ENCODE measurements at regions not wholly inside any gene's neighbourhood (a gene's known extent, or its start where the extent isn't known, plus 50 kb on each side); places are given as distances from the start of the nearest gene placed in this dataset.

DNA sequence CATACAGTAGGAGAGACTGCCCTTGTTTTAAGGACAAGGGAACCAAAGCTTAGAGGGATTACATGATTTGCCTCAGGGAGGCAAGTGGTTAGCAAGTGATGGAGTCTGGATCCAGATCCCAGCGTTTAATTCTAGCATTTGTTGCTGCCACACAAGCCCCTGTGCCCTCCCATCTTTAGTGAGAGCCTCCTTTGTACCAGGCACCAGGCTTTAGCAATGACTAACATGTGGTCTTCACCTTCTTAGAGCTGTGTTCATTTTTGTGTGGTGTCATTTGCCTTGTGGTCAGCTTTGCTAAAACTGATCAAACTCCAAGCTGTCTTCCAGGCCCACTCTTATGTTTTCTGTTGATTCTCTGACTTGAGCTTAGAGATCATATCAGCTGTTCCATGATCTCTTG, 290.5 kb downstream of the RPLP1 start:
- DNase-seq (ENCODE audit: low spot score), result no peak

DNA sequence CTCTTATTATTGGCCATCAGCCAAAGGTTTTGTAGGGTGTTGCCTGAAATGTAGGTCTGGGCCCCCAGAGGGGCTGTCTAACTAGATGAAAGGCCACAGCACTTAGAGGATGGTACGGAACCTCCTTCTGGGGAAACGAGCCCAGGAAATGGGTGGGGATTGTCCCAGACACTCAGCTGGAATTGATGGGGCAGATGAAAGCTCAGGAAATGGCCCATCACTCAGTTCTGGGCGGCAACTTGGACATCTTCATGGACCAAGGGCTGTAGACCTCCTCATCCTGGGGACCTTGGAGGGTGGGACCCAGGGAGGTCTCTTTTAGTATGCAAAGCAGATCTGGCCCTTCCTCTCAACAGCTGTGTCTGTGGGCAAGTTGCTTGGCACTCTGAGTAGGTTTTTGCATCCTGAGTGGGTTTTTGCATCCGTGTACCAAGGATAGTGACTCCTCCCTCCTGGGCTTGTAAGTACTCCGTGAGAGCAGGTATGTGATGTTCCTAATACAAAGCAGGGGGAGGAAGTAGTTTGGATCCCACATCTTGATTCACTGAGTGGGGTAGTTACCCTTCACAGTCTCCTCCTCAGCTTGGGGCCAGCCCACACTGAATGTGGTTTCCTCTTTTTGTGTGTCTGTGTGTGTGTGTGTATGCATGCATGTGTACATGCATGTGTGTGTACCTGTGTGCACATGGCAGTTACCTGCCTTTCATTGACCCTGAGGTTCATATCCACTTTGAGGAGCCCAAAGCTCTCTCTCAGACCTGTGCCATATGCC, 292.0 kb downstream of the RPLP1 start:
- DNase-seq (ENCODE audit: low spot score), result no peak

DNA sequence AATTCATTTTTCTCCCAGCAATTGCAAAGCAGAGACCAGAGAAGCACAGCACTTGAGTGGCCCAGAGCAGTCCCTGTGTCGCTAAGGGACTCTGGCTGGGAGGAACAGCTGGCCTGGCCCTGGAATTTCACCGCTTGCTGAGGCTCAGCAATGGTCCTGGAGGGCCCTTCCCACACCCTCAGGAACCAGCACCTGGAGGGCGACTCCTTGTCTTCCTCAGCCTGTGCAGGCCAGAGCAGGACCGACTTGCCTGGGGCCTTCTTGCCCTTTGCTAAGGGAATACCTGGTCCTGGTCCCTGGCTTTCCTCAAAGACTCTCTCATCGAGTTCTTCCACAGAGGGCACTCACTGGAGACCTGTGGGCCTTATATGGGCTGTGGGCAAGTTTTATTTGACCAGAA, 294.6 kb downstream of the RPLP1 start:
- DNase-seq (ENCODE audit: low spot score), result no peak

DNA sequence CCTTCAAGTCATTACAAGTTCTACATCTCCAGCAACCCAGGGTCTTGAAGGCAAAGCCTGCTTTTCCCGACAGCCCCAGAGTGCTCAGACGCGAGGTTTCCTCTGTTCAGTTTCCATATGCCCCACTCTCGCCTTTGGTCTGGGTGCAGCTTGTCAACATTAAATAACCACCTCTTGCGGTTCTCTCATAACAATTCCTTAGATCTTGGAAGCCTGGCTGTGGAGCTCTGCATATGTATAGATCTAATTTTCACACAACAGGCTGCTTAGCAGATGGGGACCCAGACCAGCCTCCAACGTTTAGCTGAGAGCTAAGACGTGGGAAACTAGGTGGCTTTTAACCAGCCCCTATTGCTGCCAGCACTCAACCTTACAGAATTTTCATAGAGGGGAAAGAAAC, 295.5 kb downstream of the RPLP1 start:
- DNase-seq (ENCODE audit: low spot score), result no peak

DNA sequence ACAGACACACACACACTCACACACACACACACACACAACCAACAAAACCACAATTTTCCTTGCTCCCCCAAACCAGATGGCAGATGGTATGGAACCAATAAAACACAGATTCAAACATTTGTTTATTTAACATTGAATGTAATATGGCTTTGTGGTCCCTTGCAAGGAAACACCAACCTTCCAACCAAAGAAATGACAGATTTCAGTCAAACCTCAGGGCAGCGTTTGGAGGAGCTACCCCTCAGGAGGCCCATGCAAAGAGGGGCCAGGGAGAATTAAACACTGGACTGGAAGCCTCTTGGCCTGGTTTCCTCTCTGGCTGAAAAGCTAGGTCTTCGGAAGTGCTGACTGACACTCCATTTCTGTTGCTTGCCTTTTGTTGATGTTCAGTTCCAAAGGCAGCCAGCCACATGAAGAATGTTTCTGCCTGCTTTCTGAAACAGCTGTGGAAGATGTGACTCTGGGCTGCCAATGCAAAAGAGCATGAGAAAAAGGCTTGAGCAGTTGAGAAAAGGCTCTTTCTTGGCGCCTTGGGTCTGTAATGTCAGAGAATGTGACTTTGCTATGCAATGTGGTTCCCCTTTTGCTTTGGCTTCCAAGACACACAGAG, 296.1 kb downstream of the RPLP1 start:
- no peak for DNase-seq (ENCODE audit: low spot score)

DNA sequence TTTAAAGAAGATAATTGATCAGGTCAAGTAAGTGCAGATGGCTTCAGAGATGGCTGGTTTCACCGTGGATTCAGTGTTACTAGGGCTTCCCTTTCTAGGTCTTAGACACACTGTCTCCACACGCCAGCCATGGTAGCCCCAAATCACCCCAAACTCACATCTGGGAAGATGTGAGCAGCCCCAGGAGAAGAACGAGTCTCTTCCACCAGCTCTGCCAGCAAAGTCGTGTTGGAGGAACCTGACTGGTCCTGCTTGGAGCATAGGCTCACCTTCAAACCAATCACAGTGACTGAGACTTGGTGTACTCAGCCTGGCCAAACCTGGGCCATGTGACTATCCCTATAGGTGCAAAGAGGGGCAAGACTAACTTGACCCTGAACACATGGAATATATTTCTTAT, 296.7 kb downstream of the RPLP1 start:
- no peak for DNase-seq (ENCODE audit: low spot score)

DNA sequence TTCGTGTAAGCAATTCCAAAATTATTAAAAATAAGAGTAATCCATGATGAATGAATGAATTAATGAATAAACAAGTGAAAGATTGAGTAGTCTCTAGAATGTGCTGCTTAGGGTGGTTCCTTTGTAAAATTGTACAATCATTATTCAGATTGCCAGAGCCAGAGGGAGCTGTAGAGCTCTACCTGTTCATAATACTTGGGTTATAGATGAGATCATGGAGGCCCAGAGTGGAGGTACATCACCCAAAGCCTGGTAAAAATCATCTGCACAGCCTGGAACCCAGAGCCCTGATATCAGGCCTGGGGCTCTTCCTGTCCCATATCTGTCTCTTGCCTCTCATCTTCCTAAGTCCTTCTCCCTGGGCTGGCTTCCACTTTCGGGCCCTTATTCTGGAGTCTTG, 297.2 kb downstream of the RPLP1 start:
- DNase-seq (ENCODE audit: low spot score), result peak; percentile 37

DNA sequence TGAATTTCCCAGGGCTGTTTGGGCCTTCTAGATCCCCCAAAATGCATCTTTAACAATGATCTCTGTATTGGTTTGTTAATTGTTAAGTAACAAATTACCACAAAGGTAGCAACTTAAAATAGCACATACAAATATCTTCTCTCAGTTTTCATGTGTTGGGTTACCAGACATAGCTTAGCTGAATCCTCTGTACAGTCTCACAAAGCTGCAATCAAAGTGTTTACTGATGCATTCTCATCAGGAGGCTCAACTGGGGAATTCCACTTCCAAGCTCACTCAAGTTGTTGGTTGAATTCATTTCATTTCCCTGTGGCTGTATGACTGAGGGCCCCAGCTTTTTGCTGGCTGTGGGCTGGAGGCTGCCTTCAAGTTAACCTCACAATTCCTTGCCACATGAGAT, 297.6 kb downstream of the RPLP1 start:
- DNase-seq (ENCODE audit: low spot score), result no peak

DNA sequence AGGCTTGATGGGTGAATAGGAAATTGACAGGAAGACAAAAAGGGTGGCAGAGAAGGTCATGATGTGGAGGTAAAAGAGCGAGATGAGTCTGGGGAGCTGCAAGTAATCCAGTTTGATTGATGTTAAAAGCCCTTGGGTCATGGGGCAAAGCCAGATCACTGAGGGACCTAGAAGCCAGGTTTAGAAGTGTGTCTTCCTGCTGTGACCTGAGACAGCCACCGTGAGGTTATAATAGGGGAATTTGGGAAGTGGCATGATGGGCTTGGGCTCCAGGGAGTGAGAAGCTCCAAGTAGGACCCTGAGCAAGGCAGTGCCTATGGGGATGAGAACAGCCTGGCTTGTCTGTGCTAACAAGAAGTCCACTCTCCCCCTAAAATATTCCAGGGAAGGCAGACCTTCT, 298.5 kb downstream of the RPLP1 start:
- no peak for DNase-seq (ENCODE audit: low spot score)

DNA sequence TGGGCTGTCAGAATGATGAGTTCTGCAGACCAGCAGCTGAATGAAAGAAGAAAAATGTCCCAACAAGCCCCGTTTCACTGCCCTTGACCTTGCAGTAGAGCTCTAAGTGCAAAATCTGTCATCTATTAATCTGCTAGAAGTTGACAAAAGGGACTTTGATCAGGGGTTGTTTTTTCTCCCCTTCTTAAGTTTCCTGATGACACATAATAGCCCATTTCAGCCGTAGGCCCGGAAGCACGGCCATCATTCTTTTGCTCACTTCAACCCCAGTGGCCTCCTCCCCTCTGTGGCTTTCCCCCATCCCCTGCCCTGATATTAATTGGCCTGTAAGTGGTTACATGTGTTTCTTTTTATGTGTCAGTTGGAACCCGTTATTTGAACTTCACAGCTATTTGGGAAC, 298.9 kb downstream of the RPLP1 start:
- no peak for DNase-seq (ENCODE audit: low spot score)

DNA sequence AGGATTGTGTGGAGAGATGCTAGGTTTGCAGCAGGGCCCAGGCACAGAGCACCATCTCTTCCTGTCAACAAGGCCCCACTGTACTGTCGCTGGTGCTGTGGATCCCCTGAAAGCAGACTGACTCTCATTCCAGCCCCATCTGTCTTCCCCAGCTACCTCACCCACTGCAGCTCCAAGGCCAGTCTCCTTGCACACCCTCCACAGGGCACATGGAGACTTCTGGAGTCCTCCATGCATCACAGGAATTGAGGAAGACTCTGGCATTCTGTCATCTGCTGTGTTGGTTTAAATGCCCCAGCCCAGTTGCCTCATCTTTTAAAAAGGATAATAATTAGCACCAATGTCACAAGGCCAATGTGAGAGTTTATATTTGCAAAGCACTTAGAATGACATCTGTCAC, 301.2 kb downstream of the RPLP1 start:
- no peak for DNase-seq (ENCODE audit: low spot score)

DNA sequence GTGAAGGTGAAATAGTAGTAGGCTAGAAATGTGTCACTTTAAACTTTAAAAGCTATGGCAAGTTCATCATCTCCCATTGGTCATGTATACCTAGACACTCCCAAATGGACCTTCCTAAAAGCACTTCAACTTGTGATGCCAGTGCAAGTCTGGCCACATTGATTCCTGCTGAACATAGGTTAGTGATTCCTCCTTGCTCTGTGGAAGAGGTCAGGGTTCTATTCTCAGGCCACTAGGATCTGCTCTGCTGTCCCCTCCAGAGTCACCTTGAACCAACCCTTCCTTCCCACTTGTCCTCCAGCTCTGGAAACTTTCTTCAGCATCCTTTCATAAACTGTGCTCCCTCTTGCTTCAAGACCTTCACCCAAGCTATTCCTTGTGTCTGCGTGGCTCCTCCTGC, 301.7 kb downstream of the RPLP1 start:
- no peak for DNase-seq (ENCODE audit: low spot score)

DNA sequence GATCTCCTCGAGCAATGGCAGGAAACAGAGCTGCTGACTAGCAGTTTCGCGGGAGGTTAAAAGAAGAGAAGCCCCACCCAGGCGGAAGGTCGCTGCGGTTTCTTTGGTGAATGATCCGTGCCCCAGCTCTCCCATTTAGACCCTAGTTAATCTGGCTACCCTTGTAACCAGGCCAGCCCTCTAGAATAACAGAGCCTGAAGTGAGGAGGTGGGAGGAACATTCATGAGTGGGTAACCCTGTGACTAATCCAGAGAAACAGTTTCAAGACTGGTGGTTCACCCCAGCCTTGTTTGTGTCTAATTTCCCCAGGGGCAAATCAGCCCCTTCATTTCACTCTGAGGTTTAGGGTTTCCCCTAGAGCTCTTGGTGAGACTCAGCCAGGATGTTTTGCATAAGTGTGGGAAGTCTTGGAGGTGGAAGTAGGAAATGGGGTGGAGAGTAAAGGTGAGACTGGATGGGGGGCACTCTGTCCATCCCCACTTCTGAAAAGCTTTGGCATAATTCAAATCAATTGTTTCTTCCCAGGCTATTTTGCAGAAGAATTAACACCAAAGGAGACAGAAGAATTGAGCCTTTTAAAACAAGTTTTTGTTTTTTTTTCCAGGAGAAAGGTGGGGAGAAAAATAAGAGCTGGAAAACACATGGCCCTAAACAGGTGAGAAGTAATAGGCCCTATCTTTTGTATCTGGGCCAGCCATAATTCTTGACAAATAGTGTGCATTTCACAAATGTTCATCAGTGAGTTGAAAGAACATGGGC, 303.1 kb downstream of the RPLP1 start:
- peak; percentile 35 for DNase-seq (ENCODE audit: low spot score)

DNA sequence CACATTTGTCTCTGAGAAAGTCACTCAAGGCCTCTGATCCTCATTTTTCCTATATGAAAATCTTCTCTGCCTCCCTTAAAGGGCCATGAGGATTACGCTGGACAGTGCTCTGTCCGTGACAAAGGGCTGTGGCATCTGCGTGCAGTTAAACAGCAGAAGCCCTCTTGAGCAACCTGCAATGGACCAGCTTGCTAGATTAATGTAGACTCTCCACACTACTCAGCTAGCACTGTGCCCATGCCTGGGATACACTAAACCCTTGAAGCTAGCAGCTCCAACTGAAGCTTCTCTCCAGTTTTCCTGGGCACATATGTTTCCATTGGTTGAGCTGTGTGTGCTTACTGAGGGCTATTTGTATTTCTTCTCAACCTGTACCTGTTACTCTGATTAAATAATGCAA, 303.8 kb downstream of the RPLP1 start:
- no peak for DNase-seq (ENCODE audit: low spot score)

DNA sequence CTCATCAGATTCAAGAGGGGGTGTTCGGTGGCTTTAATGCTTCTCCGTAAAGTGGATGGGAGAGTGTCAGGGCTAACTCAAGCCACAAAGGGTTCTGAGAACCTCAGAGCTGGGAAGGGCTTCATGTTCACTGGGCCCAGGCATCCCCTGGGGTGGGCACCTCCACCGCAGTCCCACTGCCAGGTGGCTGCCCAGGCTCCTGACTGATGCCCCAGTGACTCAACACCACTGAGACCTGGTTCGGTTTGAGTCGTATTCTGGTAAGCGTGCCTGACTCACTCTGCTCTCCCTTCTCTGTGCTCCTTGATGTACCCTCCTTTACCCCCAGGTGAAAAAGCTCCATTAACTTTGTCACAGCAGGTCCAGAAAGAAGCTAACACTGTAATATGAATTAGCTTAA, 304.6 kb downstream of the RPLP1 start:
- DNase-seq (ENCODE audit: low spot score), result no peak

DNA sequence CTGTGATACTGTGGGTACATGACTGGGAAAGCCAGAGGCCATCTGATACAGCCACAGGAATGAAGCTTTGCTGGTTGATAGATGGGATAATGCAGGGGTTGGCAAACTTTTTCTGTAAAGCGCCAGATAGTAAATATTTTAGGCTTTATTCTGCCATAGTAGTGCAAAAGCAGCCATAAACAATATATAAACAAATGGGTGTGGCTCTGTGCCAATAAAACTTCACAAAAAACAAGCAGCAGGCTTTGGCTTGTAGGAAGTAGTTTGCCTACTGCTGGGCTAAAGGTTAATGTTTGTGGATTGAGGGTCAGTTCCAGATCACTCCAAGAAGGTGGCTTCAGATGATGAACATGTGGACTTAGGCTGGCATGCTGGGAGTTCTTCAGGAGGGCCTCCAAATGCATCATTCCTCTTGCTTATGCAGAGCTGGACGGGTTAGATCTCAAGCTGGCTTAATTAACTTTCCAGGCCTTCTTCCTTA, 305.7 kb downstream of the RPLP1 start:
- DNase-seq (ENCODE audit: low spot score), result no peak

DNA sequence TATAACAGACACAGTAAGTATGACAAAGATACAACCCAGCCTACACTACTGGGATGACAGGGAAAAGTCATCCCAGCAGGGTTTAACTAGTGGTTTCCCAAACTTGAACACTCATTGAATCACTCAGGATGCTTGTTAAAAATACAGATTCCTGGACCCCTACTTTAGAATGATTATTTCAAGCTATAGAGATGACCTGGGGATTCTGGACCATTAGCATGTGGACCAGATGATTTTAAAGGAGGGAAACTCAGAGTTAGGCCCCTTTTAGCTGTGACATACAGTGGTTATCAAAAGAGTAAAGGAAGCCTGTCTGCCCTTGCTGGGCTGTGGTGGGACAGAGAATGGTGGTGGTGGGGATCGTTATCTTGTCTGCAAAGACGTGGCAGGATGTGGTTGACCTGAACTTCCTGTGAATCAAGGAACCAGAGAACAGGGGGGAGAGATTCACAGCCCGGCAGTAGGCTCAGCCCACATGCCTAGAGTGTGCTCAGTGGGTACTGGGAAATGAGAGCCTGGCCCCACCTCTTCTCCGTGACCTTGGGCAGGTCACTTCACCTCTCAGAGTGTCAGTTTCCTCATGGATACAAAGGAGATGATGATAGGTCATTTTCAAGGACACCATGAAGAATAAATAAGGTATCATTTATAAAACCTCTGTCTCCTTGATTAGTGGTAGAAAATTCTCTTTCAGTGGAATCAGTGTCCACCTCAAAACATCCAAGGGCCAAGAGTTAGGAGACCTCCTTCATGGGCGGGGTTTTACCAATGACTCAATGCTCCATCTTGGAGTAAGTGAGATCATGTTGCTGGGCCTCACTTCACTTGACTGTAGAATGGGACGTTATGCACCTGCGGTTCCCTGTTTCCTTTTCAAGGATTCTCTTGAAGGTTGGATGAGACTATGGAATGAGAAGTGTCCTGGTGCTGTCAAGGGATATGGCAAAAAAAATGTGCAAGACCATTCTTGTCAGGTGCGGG, 306.5 kb downstream of the RPLP1 start:
- DNase-seq (ENCODE audit: low spot score), result peak; percentile 53

DNA sequence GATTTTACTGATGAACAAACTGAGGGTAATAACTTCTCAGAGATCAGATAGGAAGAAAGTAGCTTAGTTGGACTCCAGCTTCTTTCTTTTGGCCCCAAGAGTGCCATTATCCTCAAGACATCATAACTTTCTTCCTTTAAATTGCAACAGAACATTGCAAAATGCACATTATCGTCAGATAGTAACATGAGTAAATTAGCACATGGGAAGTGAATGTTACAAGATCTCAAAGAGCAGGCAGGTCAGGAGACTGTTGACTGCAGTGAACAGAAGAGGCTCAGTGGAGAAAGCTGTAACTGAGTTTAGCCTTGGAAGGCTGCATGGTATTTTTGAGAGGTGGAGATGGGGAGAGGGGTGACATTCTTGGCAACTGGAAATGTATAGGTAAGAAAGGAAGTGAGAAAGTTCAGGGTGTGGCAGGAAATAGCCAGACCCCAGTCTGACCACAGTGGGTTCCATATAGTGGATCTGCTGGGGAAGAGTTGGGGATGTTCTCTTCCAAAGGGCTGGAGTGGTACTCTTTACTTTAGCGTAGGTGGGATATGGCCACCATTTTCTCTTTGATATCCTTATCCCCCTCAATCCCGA, 307.7 kb downstream of the RPLP1 start:
- no peak for DNase-seq (ENCODE audit: low spot score)

DNA sequence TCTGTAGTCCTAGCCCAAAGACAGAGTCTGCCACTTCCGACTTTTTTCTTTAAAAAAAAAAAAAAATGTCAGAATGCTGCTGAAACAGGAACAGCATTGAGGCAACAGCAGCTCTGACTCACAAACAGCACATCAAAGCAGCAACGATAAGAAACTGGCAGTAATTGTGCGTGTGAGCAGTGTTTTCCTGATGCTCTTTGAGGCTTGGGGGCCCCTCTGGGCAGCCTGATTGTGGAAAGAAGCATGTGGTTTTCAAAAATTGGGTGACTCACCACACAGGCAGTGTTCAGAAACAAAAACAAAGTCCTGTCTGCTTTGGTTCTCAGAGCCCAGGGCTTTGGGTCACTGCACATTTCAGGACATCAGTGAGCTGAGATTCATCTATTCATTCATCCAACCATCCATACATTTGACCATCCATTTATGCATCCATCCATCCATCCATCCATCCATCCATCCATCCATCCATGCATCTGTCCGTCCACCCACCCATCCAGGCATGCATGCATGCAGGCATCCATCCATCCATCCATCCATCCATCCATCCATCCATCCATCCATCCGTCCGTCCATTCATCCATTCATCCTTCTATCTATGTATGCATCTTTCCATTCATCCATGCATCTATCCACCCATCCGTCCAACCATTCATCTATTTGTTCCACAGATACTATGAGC, 308.4 kb downstream of the RPLP1 start:
- peak; percentile 17 for DNase-seq (ENCODE audit: low spot score)

DNA sequence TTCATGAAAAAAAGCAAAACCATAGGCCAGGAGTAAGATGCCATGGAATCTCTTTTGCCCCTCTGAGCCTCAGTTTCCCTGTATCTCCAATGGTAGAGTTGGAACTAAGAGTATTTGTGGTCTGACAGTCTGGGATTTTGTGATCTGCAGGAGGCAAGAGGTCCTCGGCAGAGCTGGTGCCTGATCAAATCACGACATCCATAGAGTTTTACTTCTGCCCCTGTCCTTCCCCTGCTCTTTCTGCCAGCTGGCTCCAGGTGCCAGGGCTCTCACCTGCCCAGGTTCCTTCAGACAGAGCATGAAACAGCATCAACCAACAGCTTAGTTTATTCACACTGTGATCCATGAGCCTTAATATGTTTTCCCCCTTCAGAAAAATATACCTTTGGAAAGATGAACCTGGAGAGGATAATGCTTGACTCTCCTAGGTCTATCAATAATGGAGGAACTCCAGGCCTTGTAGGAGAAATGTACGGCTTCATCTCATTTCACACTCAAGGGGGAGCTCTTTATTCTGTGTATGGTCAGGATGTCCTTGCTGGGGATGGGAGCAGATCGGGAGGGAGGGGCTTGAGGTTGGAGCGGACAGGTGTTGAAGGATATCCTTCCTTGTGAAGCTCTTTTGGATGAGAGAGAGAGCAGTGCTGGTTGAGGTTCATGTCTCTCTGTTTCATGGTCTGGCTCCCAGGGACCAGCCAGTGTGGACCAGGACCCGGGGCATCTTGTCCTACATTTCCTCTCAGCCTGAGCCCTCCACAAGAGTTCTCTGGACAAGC, 309.9 kb downstream of the RPLP1 start:
- peak; percentile 16 for DNase-seq (ENCODE audit: low spot score)
